ENCODE measurements at regions not wholly inside any gene's neighbourhood (a gene's known extent, or its start where the extent isn't known, plus 50 kb on each side); places are given as distances from the start of the nearest gene placed in this dataset.
A peak's percentile ranks its signal among the peaks of the same experiment; 100 is the strongest.

- ChIA-PET CTCF (no interaction called here), POLR2A (ENCODE audit: unreplicated experiment) (no interaction called here)
- Histone ChIP-seq H3K4me2 (ENCODE audit: low read length) (no peak overlapping the region), H3K79me2 (ENCODE audit: low read length) (no peaks in the 10 kb centered on the region), H3F3A (ENCODE audit: low read length, unreplicated experiment) (no peaks in the 10 kb centered on the region), H4K20me1 (ENCODE audit: low read length) (no peaks in the 10 kb centered on the region), H3K27ac (ENCODE audit: low read length) (no peak overlapping the region), H2AFZ (ENCODE audit: low read length) (no peak overlapping the region), H3K9me2 (replicated peaks; ENCODE audit: low read length) (no peaks in the 10 kb centered on the region), H3K9me3 (ENCODE audit: low read length) (no peaks in the 10 kb centered on the region), H3K9ac (ENCODE audit: low read length) (no peak overlapping the region), H3K36me3 (ENCODE audit: low read depth, low read length) (no peaks in the 10 kb centered on the region), H3K4me3 (ENCODE audit: low read length) (no peak overlapping the region), H3K27me3 (ENCODE audit: low read length) (peaks cover 10% of the 10 kb centered on the region; the same call in 1 of the 2 replicates), H3K4me1 (ENCODE audit: insufficient read depth, low read length) (no peaks in the 10 kb centered on the region)
- no peak for TF ChIP-seq CTCF (conservative IDR thresholded peaks at IDR 0.05; ENCODE audit: low read depth, low read length)
- no peak for TF ChIP-seq EZH2 (IDR thresholded peaks at IDR 0.05; ENCODE audit: low read length, unreplicated experiment)
- no peak for TF ChIP-seq EZH2phosphoT487 (IDR thresholded peaks at IDR 0.05; ENCODE audit: borderline replicate concordance, low read length)
- ATAC-seq (no peak), DNase-seq (no peak)
- BruUV-seq (replicated peaks): no TSS peak
- intact Hi-C loops (cut with micrococcal nuclease): no loop called here
These were observed 185.7 kb downstream of the SUCLG1 start for GRCh38 chr2:84273406-84273805.

- Histone ChIP-seq H3K27ac (ENCODE audit: low read length) (no peak overlapping the region), H3K4me2 (ENCODE audit: low read length) (no peak overlapping the region), H3K4me3 (ENCODE audit: low read length) (no peak overlapping the region), H3K4me1 (ENCODE audit: insufficient read depth, low read length) (no peaks in the 10 kb centered on the region), H3K9ac (ENCODE audit: low read length) (no peak overlapping the region), H2AFZ (ENCODE audit: low read length) (no peak overlapping the region), H3K36me3 (ENCODE audit: low read depth, low read length) (no peaks in the 10 kb centered on the region), H3K27me3 (ENCODE audit: low read length) (peaks cover 10% of the 10 kb centered on the region; the same call in 1 of the 2 replicates), H3F3A (ENCODE audit: low read length, unreplicated experiment) (no peaks in the 10 kb centered on the region), H4K20me1 (ENCODE audit: low read length) (no peaks in the 10 kb centered on the region), H3K9me3 (ENCODE audit: low read length) (no peaks in the 10 kb centered on the region), H3K79me2 (ENCODE audit: low read length) (no peaks in the 10 kb centered on the region), H3K9me2 (replicated peaks; ENCODE audit: low read length) (no peaks in the 10 kb centered on the region)
- CTCF ChIA-PET: no interaction called here
- DNase-seq (no peak), ATAC-seq (no peak)
- TF ChIP-seq EZH2phosphoT487 (IDR thresholded peaks at IDR 0.05; ENCODE audit: borderline replicate concordance, low read length): no peak
- TF ChIP-seq EZH2 (IDR thresholded peaks at IDR 0.05; ENCODE audit: low read length, unreplicated experiment): no peak
- no peak for TF ChIP-seq CTCF (conservative IDR thresholded peaks at IDR 0.05; ENCODE audit: low read depth, low read length)
- no TSS peak for BruUV-seq (replicated peaks)
- POLR2A ChIA-PET (ENCODE audit: unreplicated experiment): no interaction called here
- intact Hi-C loops (cut with micrococcal nuclease): no loop called here
These were observed 187.1 kb downstream of the SUCLG1 start for GRCh38 chr2:84271977-84272376.

GRCh38 chr2:84257831-84258230 is 201.2 kb downstream of the SUCLG1 start:
- ATAC-seq (no peak), DNase-seq (peak; percentile 25)
- no peaks in the 10 kb centered on the region for H3K4me1 ChIP-seq (ENCODE audit: insufficient read depth, low read length)
- no peak overlapping the region for H2AFZ ChIP-seq (ENCODE audit: low read length)
- ChIA-PET POLR2A (ENCODE audit: unreplicated experiment) (no interaction called here), CTCF (no interaction called here)
- intact Hi-C loops (cut with micrococcal nuclease): no loop called here
- no peak overlapping the region for H3K27ac ChIP-seq (ENCODE audit: low read length)
- H3K9ac ChIP-seq (ENCODE audit: low read length): no peak overlapping the region
- no peaks in the 10 kb centered on the region for H3K9me3 ChIP-seq (ENCODE audit: low read length)
- H4K20me1 ChIP-seq (ENCODE audit: low read length): no peaks in the 10 kb centered on the region
- peaks cover 20% of the 10 kb centered on the region for H3K27me3 ChIP-seq (ENCODE audit: low read length)
- 0 out of 2 replicates have a peak, but pooled peaks have one; percentile 28 for TF ChIP-seq CTCF (conservative IDR thresholded peaks at IDR 0.05; ENCODE audit: low read depth, low read length)
- TF ChIP-seq EZH2 (IDR thresholded peaks at IDR 0.05; ENCODE audit: low read length, unreplicated experiment): no peak
- H3K79me2 ChIP-seq (ENCODE audit: low read length): no peaks in the 10 kb centered on the region
- BruUV-seq (replicated peaks): no TSS peak
- no peaks in the 10 kb centered on the region for H3K36me3 ChIP-seq (ENCODE audit: low read depth, low read length)
- H3K4me2 ChIP-seq (ENCODE audit: low read length): no peak overlapping the region
- no peaks in the 10 kb centered on the region for H3K9me2 ChIP-seq (replicated peaks; ENCODE audit: low read length)
- no peak overlapping the region for H3K4me3 ChIP-seq (ENCODE audit: low read length)
- no peaks in the 10 kb centered on the region for H3F3A ChIP-seq (ENCODE audit: low read length, unreplicated experiment)
